CD14-positive monocyte (primary cell): ENCODE measurements at regions not wholly inside any gene's neighbourhood (a gene's known extent, or its start where the extent isn't known, plus 50 kb on each side); places are given as distances from the start of the nearest gene placed in this dataset. TPM values are rescaled to one million over a fixed set of nuclear protein-coding genes. Genes with fewer than 3 reads are reported as not detected.

ENCODE experiments used
- DNase-seq, 3 donors: peaks; one replicate each; pipeline ENCODE4 v3.0.0-alpha.2; 2011 to 2022
- H2AFZ ChIP-seq: 2 replicates; pipeline ENCODE4 v1.6.0; 2012; ENCODE audit warnings: mild to moderate bottlenecking, low read depth, low read length, inconsistent platforms; ENCODE audit not compliant: insufficient read depth, poor library complexity, severe bottlenecking
- H3K27ac ChIP-seq, 2 donors: 1 replicate in 1 of 2; 2 replicates in 1 of 2; pipeline ENCODE4 v1.5.1; 2012 to 2013; ENCODE audit warnings: low read length in 2 of 2, control low read depth in 1 of 2, inconsistent platforms in 1 of 2, low read depth in 1 of 2, mild to moderate bottlenecking in 1 of 2
- H3K27me3 ChIP-seq, 2 donors: one replicate each; pipeline versions ENCODE4 v1.6.0 to v1.6.1; 2011 to 2013; ENCODE audit warnings: low read length in 2 of 2; ENCODE audit not compliant: control insufficient read depth in 2 of 2, insufficient read depth in 2 of 2
- H3K36me3 ChIP-seq, 2 donors: replicated peaks in 1 of 2; 1 replicate in 1 of 2; 2 replicates in 1 of 2; pipeline versions ENCODE4 v1.5.1 to v1.6.1; 2012 to 2013; ENCODE audit warnings: low read length in 2 of 2, control low read depth in 1 of 2, inconsistent platforms in 1 of 2, mild to moderate bottlenecking in 1 of 2; ENCODE audit not compliant: insufficient read depth in 2 of 2, control insufficient read depth in 1 of 2
- H3K4me1 ChIP-seq, 2 donors: 1 replicate in 1 of 2; 2 replicates in 1 of 2; pipeline versions ENCODE4 v1.5.1 to v1.6.1; 2012 to 2013; ENCODE audit warnings: low read length in 2 of 2, control low read depth in 1 of 2, inconsistent platforms in 1 of 2, mild to moderate bottlenecking in 1 of 2, moderate library complexity in 1 of 2; ENCODE audit not compliant: insufficient read depth in 2 of 2, control insufficient read depth in 1 of 2
- H3K4me2 ChIP-seq: replicated peaks from 2 replicates; pipeline ENCODE3; 2012; ENCODE audit warnings: low read length, moderate library complexity, mild to moderate bottlenecking; ENCODE audit not compliant: poor library complexity, severe bottlenecking; ENCODE audit errors: extremely low read depth
- H3K4me3 ChIP-seq, 3 experiments: fragments of 200-600 bp in 1 of 3; sonication (generic) in 1 of 3; replicated peaks in 1 of 3; 1 replicate in 2 of 3; 2 replicates in 1 of 3; pipeline ENCODE4 v1.5.1; 2011 to 2013; ENCODE audit warnings: low read length in 3 of 3, mild to moderate bottlenecking in 3 of 3, control low read depth in 2 of 3, low read depth in 2 of 3, inconsistent platforms in 1 of 3, moderate library complexity in 1 of 3
- H3K79me2 ChIP-seq: 2 replicates; pipeline ENCODE4 v1.6.0; 2012; ENCODE audit warnings: mild to moderate bottlenecking, control low read depth, inconsistent platforms, low read length, moderate library complexity; ENCODE audit not compliant: insufficient read depth
- H3K9ac ChIP-seq: 2 replicates; pipeline ENCODE4 v1.6.0; 2017; ENCODE audit warnings: low read length, mild to moderate bottlenecking; ENCODE audit not compliant: insufficient read depth, poor library complexity, severe bottlenecking
- H3K9me3 ChIP-seq, 2 donors: replicated peaks in 1 of 2; 1 replicate in 1 of 2; 2 replicates in 1 of 2; pipeline versions ENCODE4 v1.5.1 to v1.6.1; 2012 to 2013; ENCODE audit warnings: low read length in 2 of 2, control low read depth in 1 of 2; ENCODE audit not compliant: control insufficient read depth in 1 of 2, insufficient read depth in 1 of 2
- H4K20me1 ChIP-seq: 2 replicates; pipeline ENCODE4 v1.6.0; 2012; ENCODE audit warnings: mild to moderate bottlenecking, low read length, control low read depth, moderate library complexity; ENCODE audit not compliant: insufficient read depth
- H3K27ac Mint-ChIP-seq, 7 donors: one replicate each; pipeline ENCODE4 v1.8.0; 2020; ENCODE audit warnings: mild to moderate bottlenecking in 7 of 7, mixed read lengths in 7 of 7, moderate library complexity in 6 of 7, inconsistent platforms in 2 of 7
- H3K27me3 Mint-ChIP-seq, 3 donors: one replicate each; pipeline ENCODE4 v1.8.0; 2021 to 2022; ENCODE audit warnings: low read depth in 3 of 3, mild to moderate bottlenecking in 3 of 3, mixed read lengths in 3 of 3, moderate library complexity in 3 of 3, inconsistent platforms in 1 of 3
- H3K36me3 Mint-ChIP-seq, 2 donors: one replicate each; pipeline ENCODE4 v1.8.0; 2020; ENCODE audit warnings: mixed read lengths in 2 of 2, inconsistent platforms in 1 of 2, mild to moderate bottlenecking in 1 of 2
- H3K4me1 Mint-ChIP-seq: one replicate; pipeline ENCODE4 v1.8.0; 2020; ENCODE audit warnings: mild to moderate bottlenecking, mixed read lengths
- H3K4me3 Mint-ChIP-seq, 2 donors: one replicate each; pipeline ENCODE4 v1.8.0; 2020; ENCODE audit warnings: mild to moderate bottlenecking in 2 of 2, mixed read lengths in 2 of 2, moderate library complexity in 1 of 2
- H3K9me3 Mint-ChIP-seq, 7 donors: one replicate each; pipeline ENCODE4 v1.8.0; 2020 to 2022; ENCODE audit warnings: mixed read lengths in 7 of 7, mild to moderate bottlenecking in 6 of 7, moderate library complexity in 6 of 7, inconsistent platforms in 2 of 7
- WGBS: methylation state at CpG from one replicate; pipeline ENCODE4 v1.1.5; 2013; ENCODE audit warnings: missing lambda C conversion rate; ENCODE audit not compliant: insufficient coverage; 5-methylcytosine and 5-hydroxymethylcytosine counted together
- intact Hi-C, 2 donors: fragments of 100-400 bp; cut with micrococcal nuclease; formaldehyde crosslinking; loops; one replicate each; pipeline versions ENCODE4 v1.15.0 to v1.15.1; 2023
- small RNA-seq: library from RNA; depleted of rRNA; stranded (forward); fragments of <200 nt; gene quantifications from one replicate; pipeline ENCODE3, GENCODE V24; 2012; ENCODE audit warnings: low read depth; ENCODE audit not compliant: insufficient read length
- TF ChIP-seq, protein P1 (sequence below): fragments of 200-600 bp; IDR thresholded peaks from one replicate; pipeline ENCODE4 v1.8.0; 2022; ENCODE audit warnings: antibody characterized with exemption, mild to moderate bottlenecking

DNA sequence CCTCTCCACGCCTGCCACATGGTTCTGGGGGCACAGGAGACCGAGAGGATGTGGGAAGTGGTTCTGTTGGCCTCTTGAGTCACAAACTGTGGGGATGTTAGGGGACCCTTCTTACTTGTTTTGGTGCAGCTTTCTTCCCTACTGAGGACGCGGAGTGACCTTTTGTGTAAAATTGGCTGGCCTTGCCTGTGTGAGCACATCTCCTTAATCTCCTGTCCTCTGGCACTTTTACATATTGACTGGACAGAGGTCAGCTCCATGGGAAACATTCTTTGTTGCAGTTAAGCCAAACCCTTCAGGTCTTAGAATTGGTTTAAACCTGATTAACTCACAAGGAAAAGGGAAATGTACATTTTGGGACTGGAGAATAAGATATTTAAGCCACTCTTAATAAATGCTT, 51.2 kb upstream of the TENM4 start:
- DNase-seq, result no peak
- Histone ChIP-seq H3K36me3 (no peaks in the 10 kb centered on the region), H2AFZ (no peak overlapping the region), H3K9me3 (no peaks in the 10 kb centered on the region), H3K9ac (no peak overlapping the region), H3K27ac (no peak overlapping the region), H3K27me3 (peaks cover 2 to 11% of the 10 kb centered on the region in 2 donors), H3K4me2 (no peak overlapping the region), H4K20me1 (no peaks in the 10 kb centered on the region), H3K4me1 (no peaks in the 10 kb centered on the region), H3K4me3 (no peak overlapping the region), H3K79me2 (no peaks in the 10 kb centered on the region)
- TF ChIP-seq, protein P1, sequence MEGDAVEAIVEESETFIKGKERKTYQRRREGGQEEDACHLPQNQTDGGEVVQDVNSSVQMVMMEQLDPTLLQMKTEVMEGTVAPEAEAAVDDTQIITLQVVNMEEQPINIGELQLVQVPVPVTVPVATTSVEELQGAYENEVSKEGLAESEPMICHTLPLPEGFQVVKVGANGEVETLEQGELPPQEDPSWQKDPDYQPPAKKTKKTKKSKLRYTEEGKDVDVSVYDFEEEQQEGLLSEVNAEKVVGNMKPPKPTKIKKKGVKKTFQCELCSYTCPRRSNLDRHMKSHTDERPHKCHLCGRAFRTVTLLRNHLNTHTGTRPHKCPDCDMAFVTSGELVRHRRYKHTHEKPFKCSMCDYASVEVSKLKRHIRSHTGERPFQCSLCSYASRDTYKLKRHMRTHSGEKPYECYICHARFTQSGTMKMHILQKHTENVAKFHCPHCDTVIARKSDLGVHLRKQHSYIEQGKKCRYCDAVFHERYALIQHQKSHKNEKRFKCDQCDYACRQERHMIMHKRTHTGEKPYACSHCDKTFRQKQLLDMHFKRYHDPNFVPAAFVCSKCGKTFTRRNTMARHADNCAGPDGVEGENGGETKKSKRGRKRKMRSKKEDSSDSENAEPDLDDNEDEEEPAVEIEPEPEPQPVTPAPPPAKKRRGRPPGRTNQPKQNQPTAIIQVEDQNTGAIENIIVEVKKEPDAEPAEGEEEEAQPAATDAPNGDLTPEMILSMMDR, result no peak
- 67% methylated on average over 1 of the region's 4 CpGs for WGBS
- H3K27ac Mint-ChIP-seq, result no peak overlapping the region
- H3K9me3 Mint-ChIP-seq, result no peaks in the 10 kb centered on the region
- H3K4me1 Mint-ChIP-seq, result peaks cover 2% of the 10 kb centered on the region
- no peak overlapping the region for H3K4me3 Mint-ChIP-seq
- intact Hi-C loops, result loop anchor here (5.0 to 10.0 kb wide), 3 partner anchors 87 to 847 kb away; no protein-coding TSS in a partner anchor
- H3K36me3 Mint-ChIP-seq, result no peaks in the 10 kb centered on the region
- peaks cover 0 to 13% (median 2%) of the 10 kb centered on the region in 3 donors for H3K27me3 Mint-ChIP-seq

Small RNA genes in the stretch of these regions (small RNA-seq; reads per million reads assigned to genes)
- not detected for gene AP002802.2
- not detected for gene MIR4300
- gene MTND4LP18, result not detected
- not detected for gene RNU6-544P
